ENCODE measurements at regions not wholly inside any gene's neighbourhood (a gene's known extent, or its start where the extent isn't known, plus 50 kb on each side); places are given as distances from the start of the nearest gene placed in this dataset.

- no peak for DNase-seq (ENCODE audit: low spot score)
These were observed 231.3 kb downstream of the C1orf94 start for GRCh38 chr1:34408011-34408410.

- no peak for DNase-seq (ENCODE audit: low spot score)
These were observed 233.1 kb downstream of the C1orf94 start for GRCh38 chr1:34409689-34410229.

- DNase-seq (ENCODE audit: low spot score) = no peak
These were observed 236.1 kb downstream of the C1orf94 start for GRCh38 chr1:34412598-34413370.

- no peak for DNase-seq (ENCODE audit: low spot score)
These were observed 238.4 kb downstream of the C1orf94 start for GRCh38 chr1:34415140-34415539.

GRCh38 chr1:34418166-34418565 is 241.5 kb downstream of the C1orf94 start:
- no peak for DNase-seq (ENCODE audit: low spot score)

GRCh38 chr1:34419663-34420136 is 243.0 kb downstream of the C1orf94 start:
- no peak for DNase-seq (ENCODE audit: low spot score)

- no peak for DNase-seq (ENCODE audit: low spot score)
These were observed 248.3 kb downstream of the C1orf94 start for GRCh38 chr1:34425046-34425445.

GRCh38 chr1:34425785-34426184 is 249.1 kb downstream of the C1orf94 start:
- no peak for DNase-seq (ENCODE audit: low spot score)

- DNase-seq (ENCODE audit: low spot score) = no peak
These were observed 249.7 kb downstream of the C1orf94 start for GRCh38 chr1:34426325-34426896.

GRCh38 chr1:34427170-34427569 is 250.5 kb downstream of the C1orf94 start:
- DNase-seq (ENCODE audit: low spot score) = no peak

GRCh38 chr1:34433099-34433498 is 256.4 kb downstream of the C1orf94 start:
- no peak for DNase-seq (ENCODE audit: low spot score)

- no peak for DNase-seq (ENCODE audit: low spot score)
These were observed 260.1 kb downstream of the C1orf94 start for GRCh38 chr1:34436836-34437235.

- DNase-seq (ENCODE audit: low spot score) = no peak
These were observed 264.8 kb downstream of the C1orf94 start for GRCh38 chr1:34441259-34442069.

GRCh38 chr1:34444516-34444915 is 267.8 kb downstream of the C1orf94 start:
- DNase-seq (ENCODE audit: low spot score) = no peak

- DNase-seq (ENCODE audit: low spot score) = no peak
These were observed 273.6 kb downstream of the C1orf94 start for GRCh38 chr1:34450325-34450724.

- DNase-seq (ENCODE audit: low spot score) = no peak
These were observed 275.7 kb downstream of the C1orf94 start for GRCh38 chr1:34452451-34452850.

- DNase-seq (ENCODE audit: low spot score) = no peak
These were observed 278.4 kb downstream of the C1orf94 start for GRCh38 chr1:34455121-34455520.

GRCh38 chr1:34460193-34460592 is 283.5 kb downstream of the C1orf94 start:
- peak; percentile 15 for DNase-seq (ENCODE audit: low spot score)

- DNase-seq (ENCODE audit: low spot score) = no peak
These were observed 284.4 kb upstream of the GJB5 start for GRCh38 chr1:34470401-34470800.

GRCh38 chr1:34474566-34474965 is 280.3 kb upstream of the GJB5 start:
- DNase-seq (ENCODE audit: low spot score) = no peak

- DNase-seq (ENCODE audit: low spot score) = no peak
These were observed 278.5 kb upstream of the GJB5 start for GRCh38 chr1:34476371-34476770.

GRCh38 chr1:34477632-34478141 is 277.2 kb upstream of the GJB5 start:
- DNase-seq (ENCODE audit: low spot score) = no peak
